Stimulated activated CD4-positive, alpha-beta T cell treated with anti-CD3 and anti-CD28 coated beads, TNF-alpha, amount 100 ng/mL, for 48 hours (primary cell): ENCODE measurements at regions not wholly inside any gene's neighbourhood (a gene's known extent, or its start where the extent isn't known, plus 50 kb on each side); places are given as distances from the start of the nearest gene placed in this dataset.
"Not testable (repeated sequence)": the region's sequence is repeated elsewhere in the genome, so short reads cannot be mapped to it uniquely, and the experiment has no call there.

Experiments used
- DNase-seq, 3 donors: peaks; one replicate each; pipeline ENCODE4 v3.0.0-alpha.2; 2020; ENCODE audit warnings: low read depth in 3 of 3

- DNase-seq, result not testable (repeated sequence)
Measured at GRCh38 chr9:31061592-31061991, 1322.9 kb upstream of the ACO1 start.

- DNase-seq, result no peak
Measured at GRCh38 chr9:31065691-31066090, 1318.8 kb upstream of the ACO1 start.

- DNase-seq, result no peak
Measured at GRCh38 chr9:31067418-31067817, 1317.0 kb upstream of the ACO1 start.

- no peak for DNase-seq
Measured at GRCh38 chr9:31071606-31072286, 1312.7 kb upstream of the ACO1 start.

- DNase-seq, result no peak
Measured at GRCh38 chr9:31078175-31078574, 1306.3 kb upstream of the ACO1 start.

- no peak for DNase-seq
Measured at GRCh38 chr9:31084350-31084749, 1300.1 kb upstream of the ACO1 start.

- no peak for DNase-seq
Measured at GRCh38 chr9:31089549-31090221, 1294.8 kb upstream of the ACO1 start.

GRCh38 chr9:31100311-31100710, 1284.1 kb upstream of the ACO1 start:
- DNase-seq, result no peak

- DNase-seq, result no peak
Measured at GRCh38 chr9:31103836-31104235, 1280.6 kb upstream of the ACO1 start.

GRCh38 chr9:31104249-31104648, 1280.2 kb upstream of the ACO1 start:
- no peak for DNase-seq

- no peak for DNase-seq
Measured at GRCh38 chr9:31112491-31112890, 1272.0 kb upstream of the ACO1 start.

- DNase-seq, result no peak
Measured at GRCh38 chr9:31114346-31114745, 1270.1 kb upstream of the ACO1 start.

- DNase-seq, result peak in 1 of 3 donors; percentile 11
Measured at GRCh38 chr9:31119890-31120454, 1264.5 kb upstream of the ACO1 start.

GRCh38 chr9:31124389-31124788, 1260.1 kb upstream of the ACO1 start:
- no peak for DNase-seq

- no peak for DNase-seq
Measured at GRCh38 chr9:31135567-31135966, 1248.9 kb upstream of the ACO1 start.

GRCh38 chr9:31136524-31136923, 1247.9 kb upstream of the ACO1 start:
- no peak for DNase-seq

- DNase-seq, result no peak
Measured at GRCh38 chr9:31137176-31138160, 1247.0 kb upstream of the ACO1 start.

- no peak for DNase-seq
Measured at GRCh38 chr9:31140316-31140715, 1244.1 kb upstream of the ACO1 start.

- DNase-seq, result no peak
Measured at GRCh38 chr9:31142456-31142855, 1242.0 kb upstream of the ACO1 start.

GRCh38 chr9:31144614-31145013, 1239.8 kb upstream of the ACO1 start:
- no peak for DNase-seq

GRCh38 chr9:31146485-31147166, 1237.8 kb upstream of the ACO1 start:
- no peak for DNase-seq
